ENCODE measurements at regions not wholly inside any gene's neighbourhood (a gene's known extent, or its start where the extent isn't known, plus 50 kb on each side); places are given as distances from the start of the nearest gene placed in this dataset.

DNA sequence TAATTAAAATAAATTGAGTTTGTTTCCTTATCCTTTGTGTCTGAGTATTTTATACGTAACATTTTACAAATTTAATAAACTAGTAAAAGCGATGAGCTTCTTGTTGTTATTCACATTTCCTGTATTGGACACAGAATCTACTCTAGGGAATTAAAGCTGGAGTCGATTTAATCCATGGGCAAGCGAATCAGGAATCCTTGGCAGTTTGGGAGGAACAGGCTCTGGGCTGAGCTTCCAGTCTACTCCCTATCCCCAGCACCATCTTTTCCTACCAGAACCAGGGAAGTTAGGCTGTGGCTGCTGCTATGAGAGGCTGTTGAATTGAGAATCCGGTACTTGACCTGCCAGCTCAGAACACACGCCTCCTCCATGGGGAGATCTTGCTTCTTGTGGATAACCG is 437.3 kb upstream of the TPM1 start:
- no peak for TF ChIP-seq CTCF (optimal IDR thresholded peaks at IDR 0.05 in 1 of 3, IDR thresholded peaks at IDR 0.05 in 1 of 3, conservative IDR thresholded peaks at IDR 0.05 in 1 of 3; ENCODE audit: extremely low read depth in 1 of 3, insufficient read depth in 2 of 3, low read length in 3 of 3)
- TF ChIP-seq EZH2 (IDR thresholded peaks at IDR 0.05; ENCODE audit: low read length) = no peak

Measured in keratinocyte (primary cell).